IMR-90 (cell line): ENCODE measurements at regions not wholly inside any gene's neighbourhood (a gene's known extent, or its start where the extent isn't known, plus 50 kb on each side); places are given as distances from the start of the nearest gene placed in this dataset.

Experiments used
- ATAC-seq: fragments of 200-7000 bp; cut with Tn5 transposase; 2 replicates; pipeline ENCODE4 v1.9.1; 2020; ENCODE audit warnings: low read depth, mild to moderate bottlenecking, moderate library complexity
- BruUV-seq: library from RNA; stranded (reverse); fragments of 400-500 nt; replicated peaks from 2 replicates; lab custom pipeline; 2021; lab: Mats Ljungman, UMichigan
- CTCF ChIA-PET: fragments of 300-600 bp; formaldehyde crosslinking; extraction: SDS; loops from one replicate; lab custom pipeline; 2021; ENCODE audit warnings: antibody characterized with exemption; lab: Yijun Ruan, JAX
- POLR2A ChIA-PET: fragments of 300-600 bp; sonication (Branson Sonifier 250); formaldehyde crosslinking; loops from one replicate; lab custom pipeline; 2022; ENCODE audit warnings: antibody characterized with exemption; ENCODE audit not compliant: unreplicated experiment; lab: Charles Lee
- DNase-seq: peaks from one replicate; pipeline ENCODE4 v3.0.0; 2013
- H2AFZ ChIP-seq: replicated peaks from 2 replicates; pipeline ENCODE3; 2013; ENCODE audit warnings: low read length, mild to moderate bottlenecking; ENCODE audit not compliant: poor library complexity
- H2AK5ac ChIP-seq: 2 replicates; pipeline ENCODE4 v1.6.1; 2013; ENCODE audit warnings: low read depth, low read length, inconsistent platforms
- H2AK9ac ChIP-seq: replicated peaks from 2 replicates; pipeline ENCODE3; 2013; ENCODE audit warnings: mild to moderate bottlenecking, low read depth, low read length, moderate library complexity; ENCODE audit not compliant: poor library complexity
- H2BK120ac ChIP-seq: 2 replicates; pipeline ENCODE4 v1.6.1; 2013; ENCODE audit warnings: low read depth, low read length, inconsistent platforms
- H2BK15ac ChIP-seq: 3 replicates; pipeline ENCODE4 v1.6.1; 2013; ENCODE audit warnings: low read depth, low read length, inconsistent platforms
- H2BK20ac ChIP-seq: 2 replicates; pipeline ENCODE4 v1.6.1; 2013; ENCODE audit warnings: low read depth, mild to moderate bottlenecking, inconsistent platforms, low read length, moderate library complexity
- H2BK5ac ChIP-seq: 2 replicates; pipeline ENCODE4 v1.6.1; 2013; ENCODE audit warnings: mild to moderate bottlenecking, low read depth, low read length, inconsistent platforms; ENCODE audit not compliant: poor library complexity, severe bottlenecking
- H3K14ac ChIP-seq: replicated peaks from 2 replicates; pipeline ENCODE4 v1.6.1; 2013; ENCODE audit warnings: low read depth, low read length, inconsistent platforms
- H3K18ac ChIP-seq: 2 replicates; pipeline ENCODE4 v1.6.1; 2013; ENCODE audit warnings: low read depth, low read length, control low read depth
- H3K23ac ChIP-seq: 2 replicates; pipeline ENCODE4 v1.6.1; 2013; ENCODE audit warnings: low read depth, low read length, inconsistent platforms
- H3K27ac ChIP-seq: 2 replicates; pipeline ENCODE4 v1.5.1; 2013; ENCODE audit warnings: mild to moderate bottlenecking, control low read depth, low read length; ENCODE audit not compliant: insufficient read depth
- H3K27me3 ChIP-seq: 2 replicates; pipeline ENCODE4 v1.6.1; 2013; ENCODE audit warnings: low read length; ENCODE audit not compliant: control insufficient read depth, insufficient read depth
- H3K36me3 ChIP-seq: 2 replicates; pipeline ENCODE4 v1.6.1; 2013; ENCODE audit warnings: low read length, mixed read lengths; ENCODE audit not compliant: control insufficient read depth, insufficient read depth
- H3K4ac ChIP-seq: 2 replicates; pipeline ENCODE4 v1.6.1; 2013; ENCODE audit warnings: low read depth, low read length, inconsistent platforms
- H3K4me1 ChIP-seq: 2 replicates; pipeline ENCODE4 v1.6.1; 2013; ENCODE audit warnings: low read length, mixed read lengths; ENCODE audit not compliant: control insufficient read depth, insufficient read depth
- H3K4me2 ChIP-seq: 2 replicates; pipeline ENCODE4 v1.6.1; 2013; ENCODE audit warnings: low read depth, mild to moderate bottlenecking, control low read depth, low read length, moderate library complexity
- H3K4me3 ChIP-seq: 2 replicates; pipeline ENCODE4 v1.5.1; 2013; ENCODE audit warnings: low read depth, mild to moderate bottlenecking, control low read depth, low read length, moderate library complexity; ENCODE audit not compliant: insufficient read depth
- H3K56ac ChIP-seq: 2 replicates; pipeline ENCODE4 v1.6.1; 2013; ENCODE audit warnings: low read length, inconsistent platforms; ENCODE audit not compliant: insufficient read depth; ENCODE audit errors: extremely low read depth
- H3K79me1 ChIP-seq, 2 experiments: 2 replicates each; pipeline ENCODE4 v1.6.1; 2013; ENCODE audit warnings: low read length in 2 of 2, inconsistent platforms in 1 of 2, low read depth in 1 of 2
- H3K9ac ChIP-seq: 2 replicates; pipeline ENCODE4 v1.6.1; 2013; ENCODE audit warnings: low read depth, low read length, control low read depth
- H3K9me1 ChIP-seq: 2 replicates; pipeline ENCODE4 v1.6.1; 2013; ENCODE audit warnings: low read length, inconsistent platforms; ENCODE audit not compliant: insufficient read depth
- H3K9me3 ChIP-seq: 2 replicates; pipeline ENCODE4 v1.6.1; 2013; ENCODE audit warnings: low read length; ENCODE audit not compliant: control insufficient read depth, insufficient read depth
- H4K20me1 ChIP-seq: 2 replicates; pipeline ENCODE4 v1.6.1; 2013; ENCODE audit warnings: low read length, inconsistent platforms; ENCODE audit not compliant: insufficient read depth
- H4K5ac ChIP-seq: 2 replicates; pipeline ENCODE4 v1.6.1; 2013; ENCODE audit warnings: mild to moderate bottlenecking, low read depth, low read length, control low read depth
- H4K8ac ChIP-seq, 2 experiments: 2 replicates each; pipeline ENCODE4 v1.6.1; 2013; ENCODE audit warnings: low read depth in 2 of 2, low read length in 2 of 2, control low read depth in 1 of 2, inconsistent platforms in 1 of 2
- H4K91ac ChIP-seq: 2 replicates; pipeline ENCODE4 v1.6.1; 2013; ENCODE audit warnings: low read depth, low read length, inconsistent platforms; ENCODE audit not compliant: insufficient read depth
- BHLHE40 ChIP-seq: fragments of 150-350 bp; IDR thresholded peaks from 2 replicates; pipeline ENCODE4 v1.6.1; 2016; ENCODE audit warnings: mild to moderate bottlenecking, low read depth, low read length
- CEBPB ChIP-seq: IDR thresholded peaks from 2 replicates; pipeline ENCODE4 v1.6.1; 2012; ENCODE audit warnings: low read depth, low read length, improper control_type of control experiment
- CHD1 ChIP-seq: IDR thresholded peaks from 2 replicates; pipeline ENCODE4 v1.6.1; 2012; ENCODE audit warnings: low read depth, low read length, improper control_type of control experiment
- CTCF ChIP-seq: conservative IDR thresholded peaks from 2 replicates; pipeline ENCODE4 v1.5.1; 2012; ENCODE audit warnings: mild to moderate bottlenecking, low read depth, low read length, improper control_type of control experiment
- ELK1 ChIP-seq: fragments of 150-350 bp; IDR thresholded peaks from 2 replicates; pipeline ENCODE4 v1.6.1; 2016; ENCODE audit warnings: low read depth, mild to moderate bottlenecking, low read length, moderate library complexity, borderline replicate concordance
- FOS ChIP-seq: fragments of 150-350 bp; IDR thresholded peaks from 2 replicates; pipeline ENCODE4 v1.6.1; 2016; ENCODE audit warnings: low read depth, low read length
- MAFK ChIP-seq: IDR thresholded peaks from 2 replicates; pipeline ENCODE4 v1.6.1; 2012; ENCODE audit warnings: low read depth, low read length, improper control_type of control experiment
- MAZ ChIP-seq: IDR thresholded peaks from 2 replicates; pipeline ENCODE4 v1.6.1; 2012; ENCODE audit warnings: low read depth, mild to moderate bottlenecking, low read length, improper control_type of control experiment, moderate library complexity, borderline replicate concordance
- MXI1 ChIP-seq: IDR thresholded peaks from 2 replicates; pipeline ENCODE4 v1.6.1; 2012; ENCODE audit warnings: low read depth, mild to moderate bottlenecking, low read length, moderate library complexity, borderline replicate concordance
- NFE2L2 ChIP-seq: fragments of 150-350 bp; IDR thresholded peaks from 2 replicates; pipeline ENCODE4 v1.6.1; 2016; ENCODE audit warnings: low read depth, mild to moderate bottlenecking, low read length
- POLR2A ChIP-seq: IDR thresholded peaks from 2 replicates; pipeline ENCODE4 v1.6.1; 2012; ENCODE audit warnings: mild to moderate bottlenecking, low read depth, low read length
- RAD21 ChIP-seq: IDR thresholded peaks from 2 replicates; pipeline ENCODE4 v1.6.1; 2012; ENCODE audit warnings: low read length, improper control_type of control experiment
- RCOR1 ChIP-seq: IDR thresholded peaks from 2 replicates; pipeline ENCODE4 v1.6.1; 2012; ENCODE audit warnings: mild to moderate bottlenecking, low read length, improper control_type of control experiment; ENCODE audit not compliant: insufficient replicate concordance
- RFX5 ChIP-seq: IDR thresholded peaks from 2 replicates; pipeline ENCODE4 v1.8.0; 2012; ENCODE audit warnings: low read depth, mild to moderate bottlenecking, low read length, moderate library complexity
- SMC3 ChIP-seq: fragments of 150-350 bp; IDR thresholded peaks from 2 replicates; pipeline ENCODE4 v1.6.1; 2016; ENCODE audit warnings: low read depth, mild to moderate bottlenecking, antibody characterized with exemption, low read length, moderate library complexity
- USF2 ChIP-seq: fragments of 150-350 bp; IDR thresholded peaks from 2 replicates; pipeline ENCODE4 v1.6.1; 2017; ENCODE audit warnings: mild to moderate bottlenecking, antibody characterized with exemption, low read length, low read depth
- WGBS, 2 experiments: methylation state at CpG; one replicate each; pipeline versions ENCODE4 v1.1.5 to v1.1.7; 2013; ENCODE audit warnings: missing lambda C conversion rate in 2 of 2; ENCODE audit not compliant: insufficient read length in 1 of 2; ENCODE audit errors: extremely low coverage in 2 of 2; 5-methylcytosine and 5-hydroxymethylcytosine counted together
- dilution Hi-C: fragments of 300-500 bp; cut with HindIII; formaldehyde crosslinking; loops from one replicate; pipeline ENCODE4 v1.14.3; 2018; ENCODE audit warnings: low sequenced_read_pairs; ENCODE audit not compliant: unreplicated experiment
- in situ Hi-C: fragments of 300-500 bp; cut with MboI; formaldehyde crosslinking; loops from 3 replicates; pipeline ENCODE4 v1.14.3; 2019; ENCODE audit warnings: low sequenced_read_pairs, inconsistent platforms, mixed read lengths
- intact Hi-C: fragments of 100-400 bp; cut with micrococcal nuclease; formaldehyde crosslinking; loops from 2 replicates; pipeline ENCODE4 v1.10.0; 2022

GRCh38 chr21:22211943-22212342 lies 1213.7 kb downstream of the NCAM2 start:
- WGBS, 2 experiments = no CpG with 5 or more reads among the region's 2 CpGs
- no peaks in the 10 kb centered on the region for H3K79me1 ChIP-seq
- no peak overlapping the region for H3K4me3 ChIP-seq
- no peak overlapping the region for H3K56ac ChIP-seq
- in situ Hi-C loops (no loop called here), intact Hi-C loops (no loop called here), dilution Hi-C loops (no loop called here)
- H3K4ac ChIP-seq = no peak overlapping the region
- H4K5ac ChIP-seq = no peak overlapping the region
- CTCF ChIA-PET = no interaction called here
- H3K4me2 ChIP-seq = no peak overlapping the region
- no peak for DNase-seq
- H2BK15ac ChIP-seq = no peak overlapping the region
- POLR2A ChIA-PET = no interaction called here
- no peaks in the 10 kb centered on the region for H3K9me1 ChIP-seq
- TF ChIP-seq RAD21 = no peak
- TF ChIP-seq CHD1 = no peak
- no peak for TF ChIP-seq CEBPB
- TF ChIP-seq USF2 = no peak
- TF ChIP-seq NFE2L2 = no peak
- TF ChIP-seq MAZ = no peak
- TF ChIP-seq SMC3 = no peak
- no peak for TF ChIP-seq RCOR1
- no peak for TF ChIP-seq ELK1
- TF ChIP-seq MXI1 = no peak
- no peak for TF ChIP-seq RFX5
- TF ChIP-seq MAFK = no peak
- TF ChIP-seq POLR2A = no peak
- TF ChIP-seq CTCF = no peak
- TF ChIP-seq BHLHE40 = no peak
- TF ChIP-seq FOS = no peak
- H4K20me1 ChIP-seq = no peaks in the 10 kb centered on the region
- H4K91ac ChIP-seq = no peak overlapping the region
- no peak overlapping the region for H2AFZ ChIP-seq
- H3K36me3 ChIP-seq = no peaks in the 10 kb centered on the region
- H3K27ac ChIP-seq = no peak overlapping the region
- H2AK5ac ChIP-seq = no peak overlapping the region
- BruUV-seq = no TSS peak
- H3K9me3 ChIP-seq = peaks cover 2% of the 10 kb centered on the region
- H3K14ac ChIP-seq = no peak overlapping the region
- H3K18ac ChIP-seq = no peak overlapping the region
- no peak overlapping the region for H2BK5ac ChIP-seq
- no peak overlapping the region for H2BK120ac ChIP-seq
- H2AK9ac ChIP-seq = no peak overlapping the region
- ATAC-seq = no peak
- H2BK20ac ChIP-seq = no peak overlapping the region
- H3K9ac ChIP-seq = no peak overlapping the region
- H3K23ac ChIP-seq = no peak overlapping the region
- H3K4me1 ChIP-seq = no peaks in the 10 kb centered on the region
- no peaks in the 10 kb centered on the region for H3K27me3 ChIP-seq
- no peak overlapping the region for H4K8ac ChIP-seq
